HuH-7 (cell line): ENCODE measurements at regions not wholly inside any gene's neighbourhood (a gene's known extent, or its start where the extent isn't known, plus 50 kb on each side); places are given as distances from the start of the nearest gene placed in this dataset.

Source experiments
- DNase-seq: peaks from one replicate; pipeline ENCODE4 v3.0.0; 2011; ENCODE audit warnings: low spot score

DNA sequence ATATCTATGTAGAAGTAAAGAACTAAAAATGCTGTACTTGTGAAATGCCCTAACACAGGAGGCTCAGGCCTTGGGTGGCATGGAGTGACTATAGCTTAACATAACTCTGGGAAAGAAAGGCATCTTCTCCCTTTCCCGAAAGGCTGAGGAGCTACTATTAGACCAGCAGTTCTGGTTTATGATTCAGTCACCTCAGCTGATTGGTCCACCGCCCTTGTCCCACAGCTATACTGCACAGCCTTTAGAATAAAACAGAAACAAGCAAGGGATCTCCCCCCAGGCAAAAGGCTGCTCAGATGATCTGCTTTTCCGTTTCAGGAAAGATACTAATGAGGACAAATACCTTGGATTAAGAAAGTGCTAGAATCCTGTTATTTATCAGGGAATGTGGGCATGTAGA is 171.3 kb downstream of the SNCA start:
- DNase-seq = no peak

DNA sequence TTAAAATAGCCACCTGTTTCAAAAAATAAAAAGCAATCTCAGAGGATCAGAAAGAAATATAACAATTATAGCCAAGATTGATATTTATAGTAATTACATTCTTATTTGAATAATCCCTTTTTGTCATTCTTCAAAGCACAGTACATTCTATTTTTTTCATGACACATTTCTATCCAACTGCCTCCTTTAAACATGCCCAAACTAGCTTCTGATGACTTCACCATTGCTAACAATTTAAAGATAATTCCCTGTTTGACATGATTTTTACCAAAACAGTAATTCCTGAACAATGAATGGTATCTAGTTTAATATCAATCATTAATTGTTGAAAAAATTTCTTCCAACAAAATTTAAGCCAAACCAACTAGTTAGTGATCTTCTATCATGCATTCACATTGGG is 172.4 kb downstream of the SNCA start:
- no peak for DNase-seq

DNA sequence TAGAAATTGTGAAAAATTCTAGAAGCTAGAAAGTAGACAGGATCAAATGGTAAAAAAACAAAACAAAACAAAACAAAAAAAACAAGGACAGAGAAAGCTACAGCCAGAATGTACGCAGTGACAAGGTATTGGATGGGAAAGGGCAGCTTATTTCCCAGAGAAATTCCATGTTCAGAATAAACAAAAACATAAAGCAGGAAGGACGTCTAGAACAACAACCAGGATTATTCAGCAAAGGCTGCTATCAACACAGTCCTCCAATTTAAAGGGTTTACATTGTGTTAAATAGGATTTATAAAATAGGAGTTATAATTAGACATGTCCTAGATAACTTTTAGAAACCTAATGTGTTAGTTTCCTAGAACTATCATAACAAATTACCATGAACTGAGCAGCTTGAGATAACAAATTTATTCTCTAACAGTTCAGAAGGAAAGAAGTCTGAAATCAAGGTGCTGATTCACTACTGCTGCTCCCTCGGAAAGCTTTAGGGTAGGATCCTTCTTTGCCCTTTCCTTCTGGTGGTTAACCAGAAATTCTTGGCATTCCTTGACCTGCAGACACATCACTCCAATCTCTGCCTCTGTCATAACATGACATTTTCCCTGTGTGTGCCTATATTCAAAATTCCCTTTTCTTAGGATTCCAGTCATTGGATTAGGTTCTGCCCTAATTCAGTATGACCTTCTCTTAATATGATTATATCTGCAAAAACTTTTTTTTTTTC is 175.6 kb downstream of the SNCA start:
- no peak for DNase-seq

DNA sequence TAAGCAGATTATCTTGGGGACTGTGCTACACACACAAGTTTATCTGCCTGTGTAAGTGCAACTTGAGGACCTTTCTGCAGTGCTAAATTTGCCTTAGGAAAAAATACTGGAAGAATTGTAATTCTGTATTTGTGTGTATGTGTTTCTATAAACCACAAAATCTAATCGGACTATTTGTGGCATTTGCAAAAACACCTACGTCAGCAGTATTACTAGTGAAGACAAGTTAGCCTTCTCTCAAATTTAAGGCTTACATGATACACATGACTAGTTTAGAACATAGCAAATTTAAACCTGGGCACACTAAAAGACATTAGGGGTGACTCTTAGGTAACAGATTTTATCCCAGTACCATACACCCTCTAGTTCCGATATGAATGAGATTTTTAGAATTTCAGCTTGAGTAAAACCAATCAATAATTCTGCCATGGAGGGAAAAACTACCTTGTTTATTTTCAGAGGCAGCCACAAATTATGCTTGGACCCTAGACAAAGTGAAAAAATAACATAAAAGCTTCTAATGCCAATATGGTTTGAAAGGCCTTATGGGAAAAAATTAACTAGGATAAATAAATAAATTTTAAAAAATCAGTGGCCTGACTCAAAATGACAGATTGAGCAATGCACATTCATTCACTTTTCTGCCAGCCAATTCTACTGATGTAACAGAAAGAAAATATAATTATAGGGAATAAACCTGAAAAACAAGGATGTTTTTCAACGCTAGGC is 176.4 kb downstream of the SNCA start:
- DNase-seq = no peak

DNA sequence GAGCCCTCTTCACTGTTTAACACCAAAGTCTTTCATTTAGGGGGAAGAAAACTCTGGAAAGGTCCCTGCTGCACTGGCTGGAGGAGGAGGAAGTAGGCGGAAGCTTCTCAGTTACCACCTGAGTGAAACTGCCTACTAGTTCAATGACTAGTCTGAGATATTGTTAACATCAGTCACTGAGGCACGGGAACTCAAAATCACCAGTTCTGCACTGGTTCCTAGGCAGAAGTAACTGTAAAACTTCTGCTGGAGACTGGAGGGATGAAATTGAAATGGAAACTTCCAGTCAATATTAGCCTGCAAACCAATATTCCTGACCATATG is 178.3 kb downstream of the SNCA start:
- DNase-seq = no peak

DNA sequence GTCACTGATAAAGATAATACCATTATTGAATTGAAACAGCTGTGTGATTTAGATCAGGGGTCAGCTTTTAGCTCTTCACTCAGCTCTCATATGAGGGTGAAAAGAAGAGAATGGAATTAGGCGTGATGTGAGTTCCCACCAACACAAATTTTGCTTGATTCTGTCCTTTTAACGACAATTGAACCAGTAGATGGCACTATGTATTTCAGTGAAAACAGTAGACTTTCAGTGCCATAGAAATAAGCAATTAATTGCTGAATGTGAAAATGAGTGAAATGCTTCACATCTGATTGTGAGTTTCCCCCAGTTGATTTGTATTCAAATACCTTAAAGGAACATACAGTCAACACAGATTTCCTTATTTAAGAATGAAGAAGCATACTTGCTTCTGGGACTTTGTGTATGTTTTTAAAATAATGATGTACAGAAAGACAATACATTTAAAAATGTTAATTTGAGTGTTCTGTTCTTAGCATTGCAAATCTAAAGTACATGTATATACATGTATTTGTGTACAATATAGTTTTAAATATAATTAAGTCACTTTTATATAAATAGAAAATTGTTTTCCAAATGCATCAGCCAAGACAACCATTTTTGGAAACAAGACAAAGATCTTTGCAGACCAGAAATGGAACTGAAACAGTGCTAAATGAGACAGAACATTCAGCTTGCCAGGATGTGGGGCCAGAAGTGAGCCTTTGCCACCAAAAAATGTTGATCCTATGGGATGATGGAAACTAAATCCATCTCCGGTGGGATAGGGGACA is 178.8 kb downstream of the SNCA start:
- DNase-seq = no peak

DNA sequence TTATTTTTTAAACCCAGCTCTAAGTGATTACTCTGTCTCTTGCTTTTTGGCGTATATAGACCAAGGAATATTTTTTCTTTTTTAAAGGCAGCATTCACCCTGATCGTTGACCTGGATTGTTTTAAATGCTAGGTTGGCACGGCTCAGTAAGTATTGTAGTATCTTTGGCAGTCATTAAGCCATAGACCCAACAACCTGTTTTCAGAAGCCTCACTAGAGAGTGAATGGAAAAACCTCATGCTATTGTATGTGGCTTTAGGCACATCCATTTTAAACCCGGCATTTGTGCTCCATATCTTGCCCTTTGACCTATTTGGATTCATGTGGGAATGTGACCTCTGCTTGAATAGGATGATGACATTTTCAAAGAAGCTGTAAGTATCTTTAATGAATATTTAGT is 183.9 kb downstream of the SNCA start:
- no peak for DNase-seq

DNA sequence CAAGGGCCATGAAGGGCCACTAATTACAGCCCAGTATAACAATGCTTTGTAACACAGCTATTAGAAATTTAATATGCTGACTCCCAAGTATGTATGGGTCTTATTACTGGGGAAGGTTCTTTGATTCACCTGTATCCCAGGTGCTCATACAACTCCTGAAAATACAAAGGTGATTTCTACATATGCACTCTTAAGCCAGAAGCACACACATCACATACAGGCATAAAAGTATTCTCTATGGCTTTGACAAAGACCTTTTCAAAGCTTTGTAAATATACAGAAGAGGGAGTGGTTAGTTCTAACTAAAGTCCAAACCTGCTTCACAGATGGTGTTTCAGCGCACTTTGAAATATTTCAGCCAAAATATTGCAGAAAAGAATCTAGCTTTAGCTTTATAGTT is 191.5 kb downstream of the SNCA start:
- DNase-seq = no peak

DNA sequence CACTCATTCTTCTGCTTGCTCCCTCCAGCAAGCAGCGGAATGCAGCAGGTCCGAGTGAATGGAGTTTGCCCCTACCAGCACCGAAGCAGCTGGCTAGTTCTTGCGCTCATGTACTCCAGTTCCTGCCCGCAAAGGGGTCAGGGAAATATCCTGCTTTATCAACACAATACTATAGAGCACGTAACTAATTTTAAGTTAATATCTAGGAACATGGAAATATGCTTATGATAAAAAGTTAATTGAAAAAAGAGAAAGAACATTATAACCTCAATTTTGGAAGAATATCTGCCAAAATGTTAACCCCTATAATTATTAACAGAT is 195.6 kb downstream of the SNCA start:
- DNase-seq = no peak

DNA sequence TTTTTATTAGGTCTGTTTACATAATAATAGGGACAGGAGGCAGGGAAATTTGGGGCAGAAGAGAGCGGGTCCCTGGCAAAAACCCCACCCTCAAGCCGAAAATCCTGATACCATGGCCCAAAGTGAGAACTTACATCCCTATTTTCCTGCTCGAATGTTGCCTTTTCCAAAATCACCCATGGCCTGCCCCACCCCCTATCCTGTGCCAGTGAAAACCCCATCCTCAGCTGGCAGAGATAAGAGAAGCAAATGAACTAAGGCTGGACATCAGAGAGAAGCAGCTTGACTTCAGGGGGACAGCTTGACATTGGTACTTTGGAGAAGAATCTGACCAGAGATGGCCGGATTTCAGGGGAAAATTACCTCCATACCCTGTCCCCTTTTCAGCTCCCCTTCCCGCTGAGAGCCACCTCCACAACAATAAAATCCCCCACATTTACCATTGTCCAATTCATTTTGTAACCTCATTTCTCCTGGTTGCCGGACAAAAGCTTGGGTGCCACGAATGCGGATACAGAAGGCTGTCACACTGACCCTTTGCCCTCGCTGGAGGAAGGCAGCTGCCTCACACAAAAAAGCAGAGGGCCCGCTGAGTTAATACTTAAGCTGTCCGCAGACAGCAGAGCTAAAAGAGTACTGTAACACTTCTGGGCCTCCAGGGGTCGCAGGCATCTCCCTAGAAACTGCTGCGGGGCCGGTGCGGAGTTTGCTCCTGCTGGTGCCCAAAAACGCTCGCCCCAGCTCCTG is 196.2 kb downstream of the SNCA start:
- peak; percentile 39 for DNase-seq

DNA sequence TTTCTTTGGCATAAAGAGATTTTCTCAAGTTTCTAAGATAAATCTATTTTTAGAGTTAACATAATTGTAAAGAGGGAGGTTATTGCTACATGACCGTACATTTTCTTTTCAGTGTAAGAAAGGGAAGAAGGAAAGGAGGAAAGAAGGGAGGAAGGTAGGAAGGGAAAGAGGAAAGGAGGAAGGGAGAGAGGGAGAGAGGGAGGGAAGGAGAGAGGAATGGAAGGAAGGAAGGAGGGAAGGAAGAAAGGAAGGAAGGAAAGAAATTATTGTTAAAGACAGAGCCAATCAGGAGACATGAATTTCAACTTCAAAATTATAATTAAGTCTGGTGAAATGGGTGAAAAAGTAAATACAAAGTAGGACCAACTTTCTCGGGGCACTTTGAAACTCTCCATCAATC is 197.6 kb downstream of the SNCA start:
- no peak for DNase-seq

DNA sequence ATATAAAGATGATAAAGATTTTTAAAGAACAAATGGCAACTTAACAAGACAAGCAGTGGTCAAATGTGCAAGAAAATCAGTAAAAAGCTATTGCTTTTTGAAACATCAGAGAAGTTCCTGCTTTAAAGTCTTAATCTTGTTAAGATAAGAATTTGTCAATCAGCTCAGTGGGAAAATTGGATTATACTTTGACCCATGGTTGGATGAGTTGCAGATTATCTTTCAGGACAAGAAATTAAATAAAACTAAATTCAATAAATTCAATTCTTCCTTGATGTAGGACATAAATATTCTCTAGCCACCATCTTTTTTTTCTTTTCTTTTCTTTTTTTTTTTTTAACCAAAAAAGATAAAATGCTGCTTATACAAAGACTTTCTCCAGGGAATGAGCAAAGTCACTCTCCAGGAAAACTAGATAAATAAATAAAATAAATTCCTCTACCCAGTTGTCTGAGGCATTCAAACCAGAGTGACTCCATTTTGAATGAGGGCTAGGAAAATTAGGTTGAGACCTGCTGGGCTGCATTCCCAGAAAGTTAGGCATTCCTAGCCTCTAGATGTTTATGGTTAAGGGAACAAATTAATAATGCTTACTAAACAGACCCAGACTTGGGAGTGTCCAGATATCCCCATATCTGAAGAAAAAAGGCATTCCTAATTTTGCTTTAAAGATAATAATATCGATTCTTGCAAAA is 211.2 kb downstream of the SNCA start:
- no peak for DNase-seq

DNA sequence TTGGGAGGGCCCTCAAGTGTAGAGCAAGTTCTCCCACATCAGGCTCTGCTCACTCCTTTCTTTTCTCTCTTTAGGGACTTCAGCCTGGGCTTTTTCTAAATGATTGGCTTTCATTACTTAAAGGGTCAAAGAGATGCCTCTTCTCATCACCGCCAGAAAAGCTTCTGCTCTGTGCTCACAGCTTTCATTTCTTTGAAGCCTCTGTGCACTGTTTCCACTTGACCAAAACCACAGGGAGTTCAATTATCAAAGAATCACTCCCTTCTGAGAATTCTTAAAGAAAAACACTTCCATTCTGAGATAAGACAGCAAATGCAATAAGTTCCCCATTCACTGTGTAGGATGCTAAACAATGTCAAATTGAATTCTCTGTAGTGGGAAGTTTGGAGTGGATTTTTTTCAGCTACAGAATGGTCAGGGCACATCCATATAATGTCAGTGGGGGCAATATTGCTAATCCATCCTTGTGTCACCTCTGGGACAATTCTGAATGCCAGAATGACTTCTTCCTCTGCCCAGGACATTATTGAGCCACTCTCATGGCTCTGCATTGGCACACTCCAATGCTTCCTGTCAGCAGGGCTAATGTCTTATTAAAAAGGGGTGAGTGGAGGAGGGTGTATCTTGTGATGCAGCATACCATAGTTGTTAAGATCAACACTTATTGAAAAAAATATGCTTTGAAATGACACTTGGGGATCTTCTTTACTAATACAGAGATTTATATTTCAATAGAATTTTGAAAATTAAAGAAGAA is 217.6 kb downstream of the SNCA start:
- DNase-seq = no peak

DNA sequence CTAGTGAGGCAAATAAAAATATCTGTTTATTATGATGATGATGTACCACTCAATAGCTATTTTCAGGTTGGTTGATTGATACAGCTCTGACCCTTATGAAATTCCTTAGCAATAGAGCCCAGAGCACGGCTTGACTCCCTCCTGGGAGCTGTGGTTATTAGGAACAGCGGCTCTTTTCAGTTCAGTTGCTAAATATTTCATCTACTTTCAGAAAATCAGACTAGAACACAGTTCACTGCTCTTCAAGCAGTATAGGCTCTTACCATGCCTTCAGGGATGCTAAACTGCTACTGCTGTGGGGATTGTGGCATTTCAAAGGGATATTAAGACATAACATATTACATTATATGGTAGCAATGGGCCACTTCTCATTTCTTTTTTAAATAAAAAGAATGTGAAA is 218.8 kb downstream of the SNCA start:
- DNase-seq = no peak

DNA sequence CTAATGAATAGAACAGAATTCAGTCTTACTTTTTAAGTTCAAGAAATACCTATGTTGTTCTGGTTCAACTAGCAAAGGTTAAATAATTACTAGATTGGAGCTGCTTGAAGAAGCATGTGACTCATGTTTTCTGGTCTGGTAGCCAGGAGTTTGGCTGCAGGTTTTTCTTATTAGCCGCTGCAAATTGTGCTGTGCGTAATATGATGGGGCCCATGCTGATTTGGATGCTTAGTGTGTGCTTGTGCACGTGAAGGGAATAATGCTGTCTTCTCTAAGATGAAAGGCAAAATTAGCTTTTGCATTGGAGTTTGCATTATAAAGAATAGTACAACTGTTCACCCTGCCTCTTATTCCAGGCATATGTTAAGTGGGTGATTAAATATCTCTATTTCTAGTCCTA is 219.6 kb downstream of the SNCA start:
- no peak for DNase-seq

DNA sequence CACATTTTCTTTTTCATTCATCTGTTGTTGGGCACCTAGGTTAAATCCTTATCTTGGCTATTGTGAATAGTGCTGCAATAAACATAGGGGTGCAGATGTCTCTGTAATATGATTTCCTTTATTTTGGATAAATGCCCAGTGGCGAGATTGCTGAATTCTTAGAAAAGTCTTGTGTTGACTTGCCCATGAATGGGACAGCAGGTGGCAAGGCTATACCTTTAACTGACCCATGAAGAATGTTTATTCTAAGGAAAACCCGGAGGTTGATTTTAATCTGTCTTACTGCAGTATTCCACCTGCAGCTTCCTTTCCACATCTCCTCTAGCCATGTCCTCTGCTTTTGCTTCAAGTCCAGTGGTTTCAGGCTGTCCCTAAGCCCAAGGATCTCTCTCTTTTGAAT is 220.6 kb downstream of the SNCA start:
- DNase-seq = no peak

DNA sequence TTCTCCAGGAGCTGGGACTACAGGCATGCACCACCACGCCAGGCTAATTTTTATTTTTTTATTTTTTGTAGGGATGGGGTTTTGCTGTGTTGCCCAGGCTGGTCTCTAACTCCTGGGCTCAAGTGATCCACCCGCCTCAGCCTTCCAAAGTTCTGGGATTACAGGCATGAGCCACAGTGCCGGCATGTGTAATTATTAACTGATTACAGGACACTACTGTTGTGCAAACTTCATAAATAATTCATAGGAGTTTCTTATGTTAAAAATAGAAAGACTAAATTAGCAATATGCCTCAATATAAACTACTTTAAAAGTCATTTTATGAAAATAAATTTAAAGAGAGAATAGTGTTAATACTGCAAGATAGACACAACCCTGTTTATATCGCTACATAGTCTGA is 221.9 kb downstream of the SNCA start:
- no peak for DNase-seq

DNA sequence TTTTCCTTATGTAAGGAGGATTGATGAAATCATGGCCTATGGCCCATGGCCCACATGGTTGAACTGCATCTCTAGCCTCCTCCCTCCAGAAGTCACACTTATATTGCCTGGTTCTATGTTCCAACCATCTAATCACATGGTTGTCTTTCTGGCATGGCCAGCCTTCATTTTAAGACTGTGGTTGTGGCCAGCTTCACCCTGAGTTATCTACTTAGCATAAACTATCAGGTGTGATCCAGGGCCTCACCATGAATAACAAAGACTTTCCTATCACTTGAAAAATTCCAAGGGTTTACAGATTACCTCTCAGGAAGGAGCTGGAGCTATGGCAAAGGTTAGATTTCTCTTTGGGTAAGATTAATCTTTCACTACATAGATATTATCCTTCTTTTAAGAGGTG is 222.8 kb downstream of the SNCA start:
- DNase-seq = no peak

DNA sequence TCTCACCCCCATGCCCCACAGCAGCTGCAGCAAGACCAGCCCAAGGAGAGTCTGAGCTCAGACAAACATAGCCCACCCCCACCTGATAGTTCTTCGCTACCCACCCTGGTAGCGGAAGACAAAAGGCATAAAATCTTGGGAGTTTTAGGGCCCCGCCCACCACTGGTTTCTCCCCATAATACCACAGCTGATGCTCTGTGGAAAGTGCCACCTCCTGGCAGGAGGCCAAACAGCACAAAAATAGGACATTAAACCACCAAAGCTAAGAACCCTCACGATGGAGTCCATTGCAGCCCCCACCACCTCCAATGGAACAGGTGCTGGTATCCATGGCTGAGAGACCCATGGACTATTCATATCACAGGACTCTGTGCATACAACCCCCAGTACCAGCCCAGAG is 226.7 kb downstream of the SNCA start:
- no peak for DNase-seq

DNA sequence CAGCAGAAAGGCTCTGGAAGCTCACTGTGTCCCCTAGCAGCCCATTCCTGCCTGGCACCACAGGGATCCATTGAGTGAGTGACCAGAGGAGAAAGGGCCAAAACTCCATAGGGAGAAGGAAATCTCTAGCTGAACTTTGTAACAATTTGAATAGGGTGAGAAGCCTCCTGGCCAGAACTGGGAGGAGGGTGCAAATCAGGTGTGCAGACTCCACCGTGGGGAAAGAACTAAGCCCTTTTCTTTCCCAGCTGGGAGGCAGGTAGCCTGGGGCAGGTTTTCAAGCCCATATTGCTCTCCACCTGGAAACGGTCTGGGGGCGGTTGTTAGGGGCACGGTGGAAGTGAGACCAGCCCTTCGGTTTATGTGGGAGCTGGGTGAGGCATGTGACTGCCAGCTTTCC is 227.2 kb downstream of the SNCA start:
- no peak for DNase-seq

DNA sequence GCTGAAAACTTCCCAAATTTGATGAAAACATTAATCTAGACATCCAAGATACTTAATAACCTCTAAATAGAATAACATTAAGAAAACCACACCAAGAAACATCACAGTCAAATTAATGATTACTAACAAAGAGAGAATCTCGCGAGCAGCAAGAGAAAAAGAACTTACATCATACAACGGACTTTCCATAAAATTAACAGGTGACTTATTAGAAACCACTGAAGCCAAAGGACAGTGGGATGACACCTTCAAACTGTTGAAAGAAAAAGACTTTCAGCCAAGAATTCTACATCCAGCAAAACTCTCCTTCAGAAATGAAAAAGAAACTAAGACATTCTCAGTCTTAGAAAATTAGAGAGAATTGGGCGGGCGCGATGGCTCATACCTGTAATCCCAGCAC is 232.0 kb downstream of the SNCA start:
- no peak for DNase-seq

DNA sequence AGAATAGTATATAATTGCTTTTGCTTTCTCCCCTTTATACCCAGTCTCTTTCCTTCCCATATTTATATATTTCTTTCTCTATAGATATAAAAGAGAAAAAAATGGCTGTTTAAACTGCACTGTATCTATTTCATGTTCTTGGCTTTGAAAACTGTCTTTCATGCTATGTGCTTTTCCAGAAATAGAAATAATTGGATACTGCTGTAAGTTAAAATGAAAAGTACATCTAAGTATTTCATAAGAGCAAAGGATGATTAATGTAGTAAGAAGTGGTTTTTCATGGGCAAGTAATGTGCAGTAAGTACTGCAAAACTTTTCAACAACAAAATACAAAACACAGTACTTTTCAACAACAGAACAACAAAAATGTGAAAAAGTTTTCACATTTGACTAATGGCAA is 237.9 kb downstream of the SNCA start:
- DNase-seq = no peak
